HEK293 (cell line): ENCODE measurements at regions not wholly inside any gene's neighbourhood (a gene's known extent, or its start where the extent isn't known, plus 50 kb on each side); places are given as distances from the start of the nearest gene placed in this dataset.
A peak's percentile ranks its signal among the peaks of the same experiment; 100 is the strongest.
"Not testable (repeated sequence)": the region's sequence is repeated elsewhere in the genome, so short reads cannot be mapped to it uniquely, and the experiment has no call there.

Experiments used
- CTCF ChIA-PET: fragments of 350-600 bp; formaldehyde crosslinking; extraction: SDS; loops from one replicate; lab custom pipeline; 2021; ENCODE audit warnings: antibody characterized with exemption; lab: Yijun Ruan, JAX
- POLR2A ChIA-PET: fragments of 300-600 bp; formaldehyde crosslinking; extraction: SDS; loops from one replicate; lab custom pipeline; 2020; ENCODE audit warnings: antibody characterized with exemption, inconsistent platforms; lab: Yijun Ruan, JAX
- H3K27ac ChIP-seq: fragments of 200-500 bp; sonication (Bioruptor generic); 2 replicates; pipeline ENCODE4 v1.5.1; 2014; ENCODE audit warnings: low read depth, low read length, control low read depth, inconsistent platforms; ENCODE audit errors: extremely low read depth
- H3K36me3 ChIP-seq, 2 experiments: fragments of 200-500 bp in 1 of 2; sonication (Bioruptor generic) in 1 of 2; 1 replicate in 1 of 2; 2 replicates in 1 of 2; pipeline ENCODE4 v1.5.1; 2014 to 2017; ENCODE audit warnings: inconsistent platforms in 2 of 2, low read length in 2 of 2; ENCODE audit not compliant: control insufficient read depth in 2 of 2, insufficient read depth in 1 of 2
- H3K4me1 ChIP-seq: fragments of 200-500 bp; sonication (Bioruptor generic); 2 replicates; pipeline ENCODE4 v1.5.1; 2014; ENCODE audit warnings: mild to moderate bottlenecking, low read length, inconsistent platforms; ENCODE audit not compliant: control insufficient read depth, insufficient read depth
- H3K4me3 ChIP-seq: 2 replicates; pipeline ENCODE4 v1.5.1; 2011; ENCODE audit warnings: low read depth, mild to moderate bottlenecking, control low read depth, low read length, moderate library complexity
- H3K9me3 ChIP-seq: fragments of 200-500 bp; sonication (Bioruptor generic); 2 replicates; pipeline ENCODE4 v1.5.1; 2014; ENCODE audit warnings: low read depth, low read length, inconsistent platforms; ENCODE audit not compliant: control insufficient read depth, insufficient read depth
- HOXA7 ChIP-seq: sonication (generic); formaldehyde crosslinking; IDR thresholded peaks from 2 replicates; pipeline ENCODE4 v1.8.1; 2022; ENCODE audit warnings: missing genetic modification reagents, borderline replicate concordance
- PRDM1 ChIP-seq: fragments of 450-650 bp; formaldehyde crosslinking; IDR thresholded peaks from 2 replicates; pipeline ENCODE4; 2016; ENCODE audit warnings: missing biosample characterization, missing genetic modification characterization
- SETDB1 ChIP-seq: IDR thresholded peaks from one replicate; pipeline ENCODE4 v1.6.1; 2017; ENCODE audit warnings: mild to moderate bottlenecking, low read length, moderate library complexity, mixed read lengths; ENCODE audit not compliant: insufficient read length
- TRIM28 ChIP-seq: IDR thresholded peaks from 2 replicates; pipeline ENCODE4 v1.6.1; 2011; ENCODE audit warnings: low read length, control low read depth, borderline replicate concordance
- ZFHX2 ChIP-seq: fragments of 450-650 bp; formaldehyde crosslinking; conservative IDR thresholded peaks from 2 replicates; pipeline ENCODE4 v1.5.1; 2016; ENCODE audit warnings: missing biosample characterization, missing genetic modification characterization
- ZFP37 ChIP-seq: fragments of 450-650 bp; formaldehyde crosslinking; IDR thresholded peaks from 2 replicates; pipeline ENCODE4 v1.5.1; 2016; ENCODE audit warnings: missing biosample characterization, missing genetic modification characterization
- ZNF214 ChIP-seq: fragments of 450-650 bp; formaldehyde crosslinking; IDR thresholded peaks from 2 replicates; pipeline ENCODE4 v1.5.1; 2017; ENCODE audit warnings: missing biosample characterization, mild to moderate bottlenecking, missing genetic modification characterization, borderline replicate concordance
- ZNF302 ChIP-seq: fragments of 450-650 bp; formaldehyde crosslinking; IDR thresholded peaks from 2 replicates; pipeline ENCODE4 v1.5.1; 2016; ENCODE audit warnings: missing biosample characterization, missing genetic modification characterization, low read depth
- ZNF404 ChIP-seq: fragments of 450-650 bp; formaldehyde crosslinking; IDR thresholded peaks from 2 replicates; pipeline ENCODE4 v1.5.1; 2017; ENCODE audit warnings: missing biosample characterization, missing genetic modification characterization
- ZNF48 ChIP-seq: fragments of 450-650 bp; formaldehyde crosslinking; IDR thresholded peaks from 2 replicates; pipeline ENCODE4 v1.5.1; 2016; ENCODE audit warnings: missing biosample characterization, missing genetic modification characterization
- ZNF501 ChIP-seq: fragments of 450-650 bp; formaldehyde crosslinking; IDR thresholded peaks from 2 replicates; pipeline ENCODE4 v1.5.1; 2016; ENCODE audit warnings: missing biosample characterization, missing genetic modification characterization
- ZNF521 ChIP-seq: fragments of 450-650 bp; formaldehyde crosslinking; IDR thresholded peaks from 2 replicates; pipeline ENCODE4 v1.5.1; 2017; ENCODE audit warnings: missing biosample characterization, mild to moderate bottlenecking, missing genetic modification characterization
- ZNF529 ChIP-seq: fragments of 450-650 bp; formaldehyde crosslinking; IDR thresholded peaks from 2 replicates; pipeline ENCODE4 v1.5.1; 2017; ENCODE audit warnings: missing genetic modification characterization, missing biosample characterization; ENCODE audit not compliant: insufficient replicate concordance
- ZNF530 ChIP-seq: fragments of 450-650 bp; formaldehyde crosslinking; IDR thresholded peaks from 2 replicates; pipeline ENCODE4 v1.5.1; 2016; ENCODE audit warnings: low read depth, missing biosample characterization, missing genetic modification characterization
- ZNF555 ChIP-seq: fragments of 450-650 bp; formaldehyde crosslinking; conservative IDR thresholded peaks from 2 replicates; pipeline ENCODE4 v1.5.1; 2017; ENCODE audit warnings: missing biosample characterization, mild to moderate bottlenecking, missing genetic modification characterization, inconsistent platforms
- ZNF621 ChIP-seq: fragments of 450-650 bp; formaldehyde crosslinking; IDR thresholded peaks from 2 replicates; pipeline ENCODE4 v1.5.1; 2017; ENCODE audit warnings: missing biosample characterization, missing genetic modification characterization
- TF ChIP-seq, protein P1 (sequence below): fragments of 450-650 bp; formaldehyde crosslinking; IDR thresholded peaks from 2 replicates; pipeline ENCODE4 v1.5.1; 2016; ENCODE audit warnings: missing biosample characterization, missing genetic modification characterization, borderline replicate concordance
- TF ChIP-seq, protein P2 (sequence below): fragments of 450-650 bp; formaldehyde crosslinking; IDR thresholded peaks from 2 replicates; pipeline ENCODE4 v1.5.1; 2016; ENCODE audit warnings: missing biosample characterization, missing genetic modification characterization
- TF ChIP-seq, protein P3 (sequence below): fragments of 450-650 bp; formaldehyde crosslinking; optimal IDR thresholded peaks from 2 replicates; pipeline ENCODE3; 2016; ENCODE audit warnings: missing biosample characterization, mild to moderate bottlenecking, missing genetic modification characterization
- TF ChIP-seq, protein P4 (sequence below): fragments of 450-650 bp; formaldehyde crosslinking; IDR thresholded peaks from 2 replicates; pipeline ENCODE4 v1.5.1; 2016; ENCODE audit warnings: missing biosample characterization, missing genetic modification characterization

DNA sequence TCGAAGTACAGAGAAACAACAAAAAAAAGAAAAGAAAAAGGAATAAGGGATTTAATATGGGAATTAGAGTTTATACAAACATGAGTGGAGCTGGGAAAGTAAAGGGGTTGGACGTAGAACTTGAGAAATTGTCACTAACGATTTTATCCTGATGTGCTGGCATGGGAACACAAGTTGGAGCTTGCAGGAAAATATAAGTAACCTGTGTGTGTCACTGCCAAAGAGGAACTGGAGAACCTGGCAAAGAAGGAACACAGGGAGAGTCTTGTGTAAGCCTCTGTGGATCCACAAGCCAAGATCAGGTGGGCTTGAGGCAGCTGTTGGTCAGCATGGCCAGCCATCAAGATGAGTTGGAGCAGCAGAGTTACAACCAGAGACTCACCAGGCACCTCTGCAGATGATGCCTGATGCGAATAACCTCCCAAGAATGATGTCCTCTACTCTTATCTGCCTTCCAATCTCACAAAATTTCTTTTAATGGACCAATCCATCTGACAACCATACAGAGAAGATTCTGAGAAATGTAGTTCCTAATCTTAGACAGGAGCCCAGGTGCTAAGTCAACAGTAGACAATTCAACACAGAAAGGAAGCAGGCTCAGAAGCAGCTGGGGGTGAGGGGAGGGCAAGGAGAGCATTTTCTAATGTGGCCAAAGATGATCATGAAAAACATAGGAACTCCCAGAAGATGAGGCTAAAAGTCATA lies 77.0 kb upstream of the SPOPL start:
- POLR2A ChIA-PET = no interaction called here
- Histone ChIP-seq H3K4me1 (peaks cover 9% of the 10 kb centered on the region), H3K9me3 (no peaks in the 10 kb centered on the region), H3K36me3 (no peaks in the 10 kb centered on the region), H3K27ac (no peak overlapping the region), H3K4me3 (no peak overlapping the region)
- TF ChIP-seq ZNF521 (no peak), ZFHX2 (tag by site-specific recombination) (no peak), ZNF214 (tag by site-specific recombination) (no peak), ZNF555 (tag by site-specific recombination) (no peak), ZNF302 (tag by site-specific recombination) (no peak), ZFP37 (no peak), ZNF501 (tag by site-specific recombination) (no peak), ZNF48 (tag by site-specific recombination) (no peak), ZNF530 (tag by site-specific recombination) (no peak), HOXA7 (no peak), ZNF404 (tag by site-specific recombination) (no peak), PRDM1 (tag by site-specific recombination) (no peak), ZNF621 (no peak)
- TF ChIP-seq, protein P1, sequence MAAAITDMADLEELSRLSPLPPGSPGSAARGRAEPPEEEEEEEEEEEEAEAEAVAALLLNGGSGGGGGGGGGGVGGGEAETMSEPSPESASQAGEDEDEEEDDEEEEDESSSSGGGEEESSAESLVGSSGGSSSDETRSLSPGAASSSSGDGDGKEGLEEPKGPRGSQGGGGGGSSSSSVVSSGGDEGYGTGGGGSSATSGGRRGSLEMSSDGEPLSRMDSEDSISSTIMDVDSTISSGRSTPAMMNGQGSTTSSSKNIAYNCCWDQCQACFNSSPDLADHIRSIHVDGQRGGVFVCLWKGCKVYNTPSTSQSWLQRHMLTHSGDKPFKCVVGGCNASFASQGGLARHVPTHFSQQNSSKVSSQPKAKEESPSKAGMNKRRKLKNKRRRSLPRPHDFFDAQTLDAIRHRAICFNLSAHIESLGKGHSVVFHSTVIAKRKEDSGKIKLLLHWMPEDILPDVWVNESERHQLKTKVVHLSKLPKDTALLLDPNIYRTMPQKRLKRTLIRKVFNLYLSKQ = no peak
- TF ChIP-seq, protein P2, sequence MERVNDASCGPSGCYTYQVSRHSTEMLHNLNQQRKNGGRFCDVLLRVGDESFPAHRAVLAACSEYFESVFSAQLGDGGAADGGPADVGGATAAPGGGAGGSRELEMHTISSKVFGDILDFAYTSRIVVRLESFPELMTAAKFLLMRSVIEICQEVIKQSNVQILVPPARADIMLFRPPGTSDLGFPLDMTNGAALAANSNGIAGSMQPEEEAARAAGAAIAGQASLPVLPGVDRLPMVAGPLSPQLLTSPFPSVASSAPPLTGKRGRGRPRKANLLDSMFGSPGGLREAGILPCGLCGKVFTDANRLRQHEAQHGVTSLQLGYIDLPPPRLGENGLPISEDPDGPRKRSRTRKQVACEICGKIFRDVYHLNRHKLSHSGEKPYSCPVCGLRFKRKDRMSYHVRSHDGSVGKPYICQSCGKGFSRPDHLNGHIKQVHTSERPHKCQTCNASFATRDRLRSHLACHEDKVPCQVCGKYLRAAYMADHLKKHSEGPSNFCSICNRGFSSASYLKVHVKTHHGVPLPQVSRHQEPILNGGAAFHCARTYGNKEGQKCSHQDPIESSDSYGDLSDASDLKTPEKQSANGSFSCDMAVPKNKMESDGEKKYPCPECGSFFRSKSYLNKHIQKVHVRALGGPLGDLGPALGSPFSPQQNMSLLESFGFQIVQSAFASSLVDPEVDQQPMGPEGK = no peak
- TF ChIP-seq, protein P3, sequence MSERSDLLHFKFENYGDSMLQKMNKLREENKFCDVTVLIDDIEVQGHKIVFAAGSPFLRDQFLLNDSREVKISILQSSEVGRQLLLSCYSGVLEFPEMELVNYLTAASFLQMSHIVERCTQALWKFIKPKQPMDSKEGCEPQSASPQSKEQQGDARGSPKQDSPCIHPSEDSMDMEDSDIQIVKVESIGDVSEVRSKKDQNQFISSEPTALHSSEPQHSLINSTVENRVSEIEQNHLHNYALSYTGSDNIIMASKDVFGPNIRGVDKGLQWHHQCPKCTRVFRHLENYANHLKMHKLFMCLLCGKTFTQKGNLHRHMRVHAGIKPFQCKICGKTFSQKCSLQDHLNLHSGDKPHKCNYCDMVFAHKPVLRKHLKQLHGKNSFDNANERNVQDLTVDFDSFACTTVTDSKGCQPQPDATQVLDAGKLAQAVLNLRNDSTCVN (tag by site-specific recombination) = no peak
- TF ChIP-seq, protein P4, sequence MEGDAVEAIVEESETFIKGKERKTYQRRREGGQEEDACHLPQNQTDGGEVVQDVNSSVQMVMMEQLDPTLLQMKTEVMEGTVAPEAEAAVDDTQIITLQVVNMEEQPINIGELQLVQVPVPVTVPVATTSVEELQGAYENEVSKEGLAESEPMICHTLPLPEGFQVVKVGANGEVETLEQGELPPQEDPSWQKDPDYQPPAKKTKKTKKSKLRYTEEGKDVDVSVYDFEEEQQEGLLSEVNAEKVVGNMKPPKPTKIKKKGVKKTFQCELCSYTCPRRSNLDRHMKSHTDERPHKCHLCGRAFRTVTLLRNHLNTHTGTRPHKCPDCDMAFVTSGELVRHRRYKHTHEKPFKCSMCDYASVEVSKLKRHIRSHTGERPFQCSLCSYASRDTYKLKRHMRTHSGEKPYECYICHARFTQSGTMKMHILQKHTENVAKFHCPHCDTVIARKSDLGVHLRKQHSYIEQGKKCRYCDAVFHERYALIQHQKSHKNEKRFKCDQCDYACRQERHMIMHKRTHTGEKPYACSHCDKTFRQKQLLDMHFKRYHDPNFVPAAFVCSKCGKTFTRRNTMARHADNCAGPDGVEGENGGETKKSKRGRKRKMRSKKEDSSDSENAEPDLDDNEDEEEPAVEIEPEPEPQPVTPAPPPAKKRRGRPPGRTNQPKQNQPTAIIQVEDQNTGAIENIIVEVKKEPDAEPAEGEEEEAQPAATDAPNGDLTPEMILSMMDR (tag by site-specific recombination) = no peak
- CTCF ChIA-PET = interaction anchor here (0.6 kb wide), 1 partner anchor 8 kb away, joined by 3 read pairs; no protein-coding TSS in a partner anchor

DNA sequence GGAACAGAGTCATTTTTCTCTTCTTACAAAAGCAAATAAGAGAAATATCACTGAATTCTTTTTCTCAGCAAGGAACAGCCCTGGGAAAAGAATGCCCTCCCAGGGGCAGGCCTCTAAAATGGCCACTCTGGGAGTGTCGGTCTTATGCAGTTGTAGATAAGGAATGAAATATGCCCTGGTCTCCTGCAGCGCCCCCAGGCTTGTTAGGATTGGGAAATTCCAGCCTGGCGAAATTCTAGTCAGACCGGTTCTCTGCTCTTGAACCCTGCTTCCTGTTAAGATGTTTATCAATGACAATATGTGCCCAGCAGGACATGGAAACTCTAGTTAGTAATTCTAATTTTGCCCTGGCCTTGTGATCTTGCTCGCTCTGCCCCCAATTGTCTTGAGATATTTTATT lies 75.5 kb upstream of the SPOPL start:
- POLR2A ChIA-PET, H3K36me3 ChIP-seq, H3K4me3 ChIP-seq, H3K9me3 ChIP-seq, CTCF ChIA-PET, H3K4me1 ChIP-seq: not testable (repeated sequence)
- TF ChIP-seq TRIM28 (peak; percentile 40; the same call in 1 of the 2 replicates), SETDB1 (peak; percentile 95), ZNF529 (tag by site-specific recombination) (peak; percentile 5)
- TF ChIP-seq, all 188 proteins: peak for 3; not testable (repeated sequence) for 185
- not testable (repeated sequence) for H3K27ac ChIP-seq
